ENCODE measurements at regions not wholly inside any gene's neighbourhood (a gene's known extent, or its start where the extent isn't known, plus 50 kb on each side); places are given as distances from the start of the nearest gene placed in this dataset.

- TF ChIP-seq, protein P1, sequence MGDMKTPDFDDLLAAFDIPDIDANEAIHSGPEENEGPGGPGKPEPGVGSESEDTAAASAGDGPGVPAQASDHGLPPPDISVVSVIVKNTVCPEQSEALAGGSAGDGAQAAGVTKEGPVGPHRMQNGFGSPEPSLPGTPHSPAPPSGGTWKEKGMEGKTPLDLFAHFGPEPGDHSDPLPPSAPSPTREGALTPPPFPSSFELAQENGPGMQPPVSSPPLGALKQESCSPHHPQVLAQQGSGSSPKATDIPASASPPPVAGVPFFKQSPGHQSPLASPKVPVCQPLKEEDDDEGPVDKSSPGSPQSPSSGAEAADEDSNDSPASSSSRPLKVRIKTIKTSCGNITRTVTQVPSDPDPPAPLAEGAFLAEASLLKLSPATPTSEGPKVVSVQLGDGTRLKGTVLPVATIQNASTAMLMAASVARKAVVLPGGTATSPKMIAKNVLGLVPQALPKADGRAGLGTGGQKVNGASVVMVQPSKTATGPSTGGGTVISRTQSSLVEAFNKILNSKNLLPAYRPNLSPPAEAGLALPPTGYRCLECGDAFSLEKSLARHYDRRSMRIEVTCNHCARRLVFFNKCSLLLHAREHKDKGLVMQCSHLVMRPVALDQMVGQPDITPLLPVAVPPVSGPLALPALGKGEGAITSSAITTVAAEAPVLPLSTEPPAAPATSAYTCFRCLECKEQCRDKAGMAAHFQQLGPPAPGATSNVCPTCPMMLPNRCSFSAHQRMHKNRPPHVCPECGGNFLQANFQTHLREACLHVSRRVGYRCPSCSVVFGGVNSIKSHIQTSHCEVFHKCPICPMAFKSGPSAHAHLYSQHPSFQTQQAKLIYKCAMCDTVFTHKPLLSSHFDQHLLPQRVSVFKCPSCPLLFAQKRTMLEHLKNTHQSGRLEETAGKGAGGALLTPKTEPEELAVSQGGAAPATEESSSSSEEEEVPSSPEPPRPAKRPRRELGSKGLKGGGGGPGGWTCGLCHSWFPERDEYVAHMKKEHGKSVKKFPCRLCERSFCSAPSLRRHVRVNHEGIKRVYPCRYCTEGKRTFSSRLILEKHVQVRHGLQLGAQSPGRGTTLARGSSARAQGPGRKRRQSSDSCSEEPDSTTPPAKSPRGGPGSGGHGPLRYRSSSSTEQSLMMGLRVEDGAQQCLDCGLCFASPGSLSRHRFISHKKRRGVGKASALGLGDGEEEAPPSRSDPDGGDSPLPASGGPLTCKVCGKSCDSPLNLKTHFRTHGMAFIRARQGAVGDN (CRISPR knock-in tag; IDR thresholded peaks at IDR 0.05): no peak
- TF ChIP-seq SETDB1 (CRISPR knock-in tag; IDR thresholded peaks at IDR 0.05; ENCODE audit: borderline replicate concordance): no peak
- no peak for TF ChIP-seq RORA (CRISPR knock-in tag; IDR thresholded peaks at IDR 0.05)
- TF ChIP-seq FOXA1 (IDR thresholded peaks at IDR 0.05): no peak
- TF ChIP-seq FOXA1 (CRISPR knock-in tag; IDR thresholded peaks at IDR 0.05): no peak
- TF ChIP-seq, protein P2, sequence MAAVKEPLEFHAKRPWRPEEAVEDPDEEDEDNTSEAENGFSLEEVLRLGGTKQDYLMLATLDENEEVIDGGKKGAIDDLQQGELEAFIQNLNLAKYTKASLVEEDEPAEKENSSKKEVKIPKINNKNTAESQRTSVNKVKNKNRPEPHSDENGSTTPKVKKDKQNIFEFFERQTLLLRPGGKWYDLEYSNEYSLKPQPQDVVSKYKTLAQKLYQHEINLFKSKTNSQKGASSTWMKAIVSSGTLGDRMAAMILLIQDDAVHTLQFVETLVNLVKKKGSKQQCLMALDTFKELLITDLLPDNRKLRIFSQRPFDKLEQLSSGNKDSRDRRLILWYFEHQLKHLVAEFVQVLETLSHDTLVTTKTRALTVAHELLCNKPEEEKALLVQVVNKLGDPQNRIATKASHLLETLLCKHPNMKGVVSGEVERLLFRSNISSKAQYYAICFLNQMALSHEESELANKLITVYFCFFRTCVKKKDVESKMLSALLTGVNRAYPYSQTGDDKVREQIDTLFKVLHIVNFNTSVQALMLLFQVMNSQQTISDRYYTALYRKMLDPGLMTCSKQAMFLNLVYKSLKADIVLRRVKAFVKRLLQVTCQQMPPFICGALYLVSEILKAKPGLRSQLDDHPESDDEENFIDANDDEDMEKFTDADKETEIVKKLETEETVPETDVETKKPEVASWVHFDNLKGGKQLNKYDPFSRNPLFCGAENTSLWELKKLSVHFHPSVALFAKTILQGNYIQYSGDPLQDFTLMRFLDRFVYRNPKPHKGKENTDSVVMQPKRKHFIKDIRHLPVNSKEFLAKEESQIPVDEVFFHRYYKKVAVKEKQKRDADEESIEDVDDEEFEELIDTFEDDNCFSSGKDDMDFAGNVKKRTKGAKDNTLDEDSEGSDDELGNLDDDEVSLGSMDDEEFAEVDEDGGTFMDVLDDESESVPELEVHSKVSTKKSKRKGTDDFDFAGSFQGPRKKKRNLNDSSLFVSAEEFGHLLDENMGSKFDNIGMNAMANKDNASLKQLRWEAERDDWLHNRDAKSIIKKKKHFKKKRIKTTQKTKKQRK (IDR thresholded peaks at IDR 0.05; ENCODE audit: low read length): no peak
- TF ChIP-seq ZFX (CRISPR knock-in tag; IDR thresholded peaks at IDR 0.05; ENCODE audit: low read depth): no peak
- no peak for TF ChIP-seq SNAPC5 (CRISPR knock-in tag; IDR thresholded peaks at IDR 0.05; ENCODE audit: borderline replicate concordance)
- no peak for TF ChIP-seq BORCS8-MEF2B (CRISPR knock-in tag; IDR thresholded peaks at IDR 0.05)
- no peak for TF ChIP-seq ZBTB3 (CRISPR knock-in tag; IDR thresholded peaks at IDR 0.05; ENCODE audit: borderline replicate concordance, low read depth)
- no peak for TF ChIP-seq MLLT10 (CRISPR knock-in tag; IDR thresholded peaks at IDR 0.05)
- no peak for TF ChIP-seq ZBTB38 (CRISPR knock-in tag; IDR thresholded peaks at IDR 0.05)
- TF ChIP-seq HNF4A (CRISPR knock-in tag; IDR thresholded peaks at IDR 0.05): no peak
These were observed 161.5 kb downstream of the CENPF start (continued) for GRCh38 chr1:214764502-214764901.

Data from HepG2 (cell line).